ENCODE measurements at regions not wholly inside any gene's neighbourhood (a gene's known extent, or its start where the extent isn't known, plus 50 kb on each side); places are given as distances from the start of the nearest gene placed in this dataset.
"Not testable (repeated sequence)": the region's sequence is repeated elsewhere in the genome, so short reads cannot be mapped to it uniquely, and the experiment has no call there.

- not testable (repeated sequence) for DNase-seq (ENCODE audit: low read depth in 2 of 2, low spot score in 1 of 2)
Measured at GRCh38 chr11:67940440-67940839, 63.5 kb downstream of the UNC93B1 start.

GRCh38 chr11:67938964-67939363, 64.9 kb downstream of the UNC93B1 start:
- not testable (repeated sequence) for DNase-seq (ENCODE audit: low read depth in 2 of 2, low spot score in 1 of 2)

GRCh38 chr11:67938371-67938770, 65.5 kb downstream of the UNC93B1 start:
- DNase-seq (ENCODE audit: low read depth in 2 of 2, low spot score in 1 of 2), result not testable (repeated sequence)

GRCh38 chr11:67923565-67923964, 80.3 kb downstream of the UNC93B1 start:
- DNase-seq (ENCODE audit: low read depth in 2 of 2, low spot score in 1 of 2), result not testable (repeated sequence)

GRCh38 chr11:67920546-67920945, 83.4 kb downstream of the UNC93B1 start:
- DNase-seq (ENCODE audit: low read depth in 2 of 2, low spot score in 1 of 2), result peak in 1 of 2 donors; percentile 2

GRCh38 chr11:67912184-67912583, 91.7 kb downstream of the UNC93B1 start:
- DNase-seq (ENCODE audit: low read depth in 2 of 2, low spot score in 1 of 2), result not testable (repeated sequence)

- DNase-seq (ENCODE audit: low read depth in 2 of 2, low spot score in 1 of 2), result not testable (repeated sequence)
Measured at GRCh38 chr11:67911211-67911610, 92.7 kb downstream of the UNC93B1 start.

GRCh38 chr11:67910803-67911202, 93.1 kb downstream of the UNC93B1 start:
- not testable (repeated sequence) for DNase-seq (ENCODE audit: low read depth in 2 of 2, low spot score in 1 of 2)

GRCh38 chr11:67906969-67907368, 96.9 kb downstream of the UNC93B1 start:
- not testable (repeated sequence) for DNase-seq (ENCODE audit: low read depth in 2 of 2, low spot score in 1 of 2)

GRCh38 chr11:67899462-67899861, 104.4 kb downstream of the UNC93B1 start:
- not testable (repeated sequence) for DNase-seq (ENCODE audit: low read depth in 2 of 2, low spot score in 1 of 2)

GRCh38 chr11:67893487-67893886, 110.4 kb downstream of the UNC93B1 start:
- DNase-seq (ENCODE audit: low read depth in 2 of 2, low spot score in 1 of 2), result not testable (repeated sequence)

GRCh38 chr11:67889646-67890045, 114.3 kb downstream of the UNC93B1 start:
- DNase-seq (ENCODE audit: low read depth in 2 of 2, low spot score in 1 of 2), result not testable (repeated sequence)

GRCh38 chr11:67888056-67888455, 115.8 kb downstream of the UNC93B1 start:
- DNase-seq (ENCODE audit: low read depth in 2 of 2, low spot score in 1 of 2), result not testable (repeated sequence)

GRCh38 chr11:67886672-67887071, 117.2 kb downstream of the UNC93B1 start:
- not testable (repeated sequence) for DNase-seq (ENCODE audit: low read depth in 2 of 2, low spot score in 1 of 2)

GRCh38 chr11:67886207-67886606, 117.7 kb downstream of the UNC93B1 start:
- DNase-seq (ENCODE audit: low read depth in 2 of 2, low spot score in 1 of 2), result not testable (repeated sequence)

GRCh38 chr11:67885574-67885973, 118.3 kb downstream of the UNC93B1 start:
- DNase-seq (ENCODE audit: low read depth in 2 of 2, low spot score in 1 of 2), result not testable (repeated sequence)

- peak in 1 of 2 donors; percentile 0 for DNase-seq (ENCODE audit: low read depth in 2 of 2, low spot score in 1 of 2)
Measured at GRCh38 chr11:67884761-67885558, 118.9 kb downstream of the UNC93B1 start.

- not testable (repeated sequence) for DNase-seq (ENCODE audit: low read depth in 2 of 2, low spot score in 1 of 2)
Measured at GRCh38 chr11:67884073-67884757, 119.7 kb downstream of the UNC93B1 start.

GRCh38 chr11:67882304-67882703, 121.6 kb downstream of the UNC93B1 start:
- DNase-seq (ENCODE audit: low read depth in 2 of 2, low spot score in 1 of 2), result not testable (repeated sequence)

GRCh38 chr11:67881836-67882235, 122.1 kb downstream of the UNC93B1 start:
- DNase-seq (ENCODE audit: low read depth in 2 of 2, low spot score in 1 of 2), result not testable (repeated sequence)

- not testable (repeated sequence) for DNase-seq (ENCODE audit: low read depth in 2 of 2, low spot score in 1 of 2)
Measured at GRCh38 chr11:67880594-67881196, 123.2 kb downstream of the UNC93B1 start.

GRCh38 chr11:67878666-67879065, 125.2 kb downstream of the UNC93B1 start:
- DNase-seq (ENCODE audit: low read depth in 2 of 2, low spot score in 1 of 2), result not testable (repeated sequence)

Data from stimulated activated CD8-positive, alpha-beta memory T cell treated with anti-CD3 and anti-CD28 coated beads, Interleukin-4, amount 100 ng/mL, for 1 hour (primary cell).